ENCODE measurements at regions not wholly inside any gene's neighbourhood (a gene's known extent, or its start where the extent isn't known, plus 50 kb on each side); places are given as distances from the start of the nearest gene placed in this dataset.

DNA sequence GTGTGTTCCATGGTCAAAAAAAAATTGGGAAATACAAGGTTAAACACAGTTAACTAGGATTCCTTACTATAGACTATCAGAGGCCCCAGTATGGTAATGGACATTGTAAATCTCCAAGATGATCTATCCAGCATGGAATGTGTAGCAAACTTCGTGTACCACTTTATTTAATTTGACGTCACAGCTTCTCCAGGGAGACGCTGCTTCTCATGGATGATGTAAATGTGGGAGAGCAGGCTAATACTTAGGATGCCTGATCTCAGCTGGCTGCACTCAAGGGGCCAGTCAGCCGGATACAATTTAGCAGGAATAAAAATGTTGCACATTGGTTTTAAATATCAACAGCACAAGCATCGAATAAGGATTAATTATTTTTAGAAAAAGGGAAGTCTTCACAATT is 111.7 kb upstream of the HPF1 start:
- Histone ChIP-seq H3K36me3 (ENCODE audit: control insufficient read depth, insufficient read depth, low read length) (no peaks in the 10 kb centered on the region), H3K4me1 (ENCODE audit: control insufficient read depth, extremely low read depth, insufficient read depth, low read length) (no peaks in the 10 kb centered on the region), H3K9me3 (ENCODE audit: control insufficient read depth, insufficient read depth, low read depth, low read length) (no peaks in the 10 kb centered on the region), H2AFZ (ENCODE audit: low read length) (no peak overlapping the region), H3K4me2 (ENCODE audit: extremely low read depth, insufficient read depth, low read length) (no peak overlapping the region), H3K27ac (ENCODE audit: insufficient read depth, low read length) (no peak overlapping the region), H3K27me3 (ENCODE audit: control insufficient read depth, insufficient read depth, low read length) (no peaks in the 10 kb centered on the region), H3K79me2 (ENCODE audit: control insufficient read depth, insufficient read depth, low read length) (no peaks in the 10 kb centered on the region), H3K9ac (ENCODE audit: insufficient read depth, low read length) (no peak overlapping the region), H3K4me3 (replicated peaks in 1 of 4; ENCODE audit: control extremely low read depth in 1 of 4, insufficient read depth in 1 of 4, low read depth in 3 of 4, low read length in 4 of 4) (no peak overlapping the region), H4K20me1 (ENCODE audit: control insufficient read depth, extremely low read depth, insufficient read depth, low read length) (no peaks in the 10 kb centered on the region)
- no peak for DNase-seq (ENCODE audit: low read depth in 2 of 2)
- TF ChIP-seq, protein P1, sequence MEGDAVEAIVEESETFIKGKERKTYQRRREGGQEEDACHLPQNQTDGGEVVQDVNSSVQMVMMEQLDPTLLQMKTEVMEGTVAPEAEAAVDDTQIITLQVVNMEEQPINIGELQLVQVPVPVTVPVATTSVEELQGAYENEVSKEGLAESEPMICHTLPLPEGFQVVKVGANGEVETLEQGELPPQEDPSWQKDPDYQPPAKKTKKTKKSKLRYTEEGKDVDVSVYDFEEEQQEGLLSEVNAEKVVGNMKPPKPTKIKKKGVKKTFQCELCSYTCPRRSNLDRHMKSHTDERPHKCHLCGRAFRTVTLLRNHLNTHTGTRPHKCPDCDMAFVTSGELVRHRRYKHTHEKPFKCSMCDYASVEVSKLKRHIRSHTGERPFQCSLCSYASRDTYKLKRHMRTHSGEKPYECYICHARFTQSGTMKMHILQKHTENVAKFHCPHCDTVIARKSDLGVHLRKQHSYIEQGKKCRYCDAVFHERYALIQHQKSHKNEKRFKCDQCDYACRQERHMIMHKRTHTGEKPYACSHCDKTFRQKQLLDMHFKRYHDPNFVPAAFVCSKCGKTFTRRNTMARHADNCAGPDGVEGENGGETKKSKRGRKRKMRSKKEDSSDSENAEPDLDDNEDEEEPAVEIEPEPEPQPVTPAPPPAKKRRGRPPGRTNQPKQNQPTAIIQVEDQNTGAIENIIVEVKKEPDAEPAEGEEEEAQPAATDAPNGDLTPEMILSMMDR (conservative IDR thresholded peaks at IDR 0.05 in 1 of 2, IDR thresholded peaks at IDR 0.05 in 1 of 2; ENCODE audit: low read depth in 1 of 2, low read length in 2 of 2), result no peak
- no peak for TF ChIP-seq EZH2 (IDR thresholded peaks at IDR 0.05; ENCODE audit: low read length, missing control alignments)

DNA sequence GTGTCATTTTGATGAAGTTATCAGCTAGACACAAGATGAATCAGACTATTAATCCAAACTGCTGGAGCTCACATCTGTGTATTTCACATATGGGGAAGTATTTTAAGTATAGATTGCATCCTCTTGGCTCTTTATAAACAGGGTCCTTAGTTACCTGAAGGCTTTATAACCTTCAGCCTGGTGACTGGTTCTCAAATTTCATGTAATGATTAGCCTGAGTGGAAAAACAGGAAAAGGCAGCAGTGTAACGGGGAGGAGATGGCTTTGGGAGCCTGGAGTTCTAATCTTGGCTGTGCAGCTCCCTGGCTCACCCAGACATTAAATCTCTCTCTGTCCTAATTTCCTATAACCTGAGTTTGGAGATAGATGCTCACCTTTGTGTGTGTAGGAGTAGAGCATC is 103.8 kb upstream of the HPF1 start:
- Histone ChIP-seq H3K4me1 (ENCODE audit: control insufficient read depth, extremely low read depth, insufficient read depth, low read length) (no peaks in the 10 kb centered on the region), H3K27me3 (ENCODE audit: control insufficient read depth, insufficient read depth, low read length) (no peaks in the 10 kb centered on the region), H3K79me2 (ENCODE audit: control insufficient read depth, insufficient read depth, low read length) (no peaks in the 10 kb centered on the region), H3K4me2 (ENCODE audit: extremely low read depth, insufficient read depth, low read length) (no peak overlapping the region), H3K36me3 (ENCODE audit: control insufficient read depth, insufficient read depth, low read length) (no peaks in the 10 kb centered on the region), H3K9me3 (ENCODE audit: control insufficient read depth, insufficient read depth, low read depth, low read length) (no peaks in the 10 kb centered on the region), H3K27ac (ENCODE audit: insufficient read depth, low read length) (no peak overlapping the region), H3K4me3 (replicated peaks in 1 of 4; ENCODE audit: control extremely low read depth in 1 of 4, insufficient read depth in 1 of 4, low read depth in 3 of 4, low read length in 4 of 4) (no peak overlapping the region), H3K9ac (ENCODE audit: insufficient read depth, low read length) (no peak overlapping the region), H4K20me1 (ENCODE audit: control insufficient read depth, extremely low read depth, insufficient read depth, low read length) (no peaks in the 10 kb centered on the region), H2AFZ (ENCODE audit: low read length) (no peak overlapping the region)
- TF ChIP-seq, protein P1 (conservative IDR thresholded peaks at IDR 0.05 in 1 of 2, IDR thresholded peaks at IDR 0.05 in 1 of 2; ENCODE audit: low read depth in 1 of 2, low read length in 2 of 2), result no peak
- TF ChIP-seq EZH2 (IDR thresholded peaks at IDR 0.05; ENCODE audit: low read length, missing control alignments), result no peak
- DNase-seq (ENCODE audit: low read depth in 2 of 2), result no peak

DNA sequence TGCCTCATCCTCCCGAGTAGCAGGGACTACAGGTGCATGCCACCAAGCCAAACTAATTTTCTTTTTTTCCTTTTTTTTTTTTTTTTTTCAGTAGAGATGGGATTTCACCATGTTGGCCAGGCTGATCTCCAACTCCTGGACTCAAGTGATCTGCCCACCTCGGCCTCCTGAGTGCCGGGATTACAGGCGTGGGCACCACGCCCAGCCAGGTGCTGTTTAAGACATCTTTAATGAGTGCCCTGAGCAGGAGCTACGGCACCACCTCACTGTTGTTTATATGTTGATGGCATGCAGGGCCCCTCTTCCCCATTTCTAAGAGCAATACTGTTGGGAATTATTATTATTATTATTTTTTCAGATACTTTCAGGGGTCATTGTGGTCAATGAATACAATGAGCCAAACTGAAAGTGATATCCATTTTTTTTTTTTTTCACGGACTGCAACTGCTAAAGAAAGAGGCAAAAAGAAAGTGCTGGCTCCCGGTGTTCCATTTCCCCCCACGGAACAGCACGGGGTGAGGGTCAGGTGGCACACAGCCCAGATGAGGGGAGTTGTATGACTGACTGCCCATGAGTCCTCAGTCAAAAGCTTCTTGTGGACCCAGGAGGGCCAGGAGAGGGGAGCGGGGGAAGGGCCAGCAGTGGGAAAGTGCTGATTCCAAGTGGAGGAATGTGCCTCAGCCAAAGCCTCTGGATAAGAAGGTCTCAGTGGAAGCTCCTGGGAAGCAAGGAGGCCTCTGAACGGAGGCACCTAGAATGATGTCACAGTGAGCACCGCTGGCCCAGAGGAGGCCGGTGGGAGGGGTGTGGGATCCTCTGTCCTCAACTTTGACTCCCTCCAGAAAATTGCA is 101.8 kb upstream of the HPF1 start:
- H2AFZ ChIP-seq (ENCODE audit: low read length), result no peak overlapping the region
- H4K20me1 ChIP-seq (ENCODE audit: control insufficient read depth, extremely low read depth, insufficient read depth, low read length), result no peaks in the 10 kb centered on the region
- H3K4me3 ChIP-seq (replicated peaks in 1 of 4; ENCODE audit: control extremely low read depth in 1 of 4, insufficient read depth in 1 of 4, low read depth in 3 of 4, low read length in 4 of 4), result no peak overlapping the region
- H3K4me2 ChIP-seq (ENCODE audit: extremely low read depth, insufficient read depth, low read length), result no peak overlapping the region
- no peaks in the 10 kb centered on the region for H3K79me2 ChIP-seq (ENCODE audit: control insufficient read depth, insufficient read depth, low read length)
- TF ChIP-seq EZH2 (IDR thresholded peaks at IDR 0.05; ENCODE audit: low read length, missing control alignments), result no peak
- TF ChIP-seq, protein P1 (conservative IDR thresholded peaks at IDR 0.05 in 1 of 2, IDR thresholded peaks at IDR 0.05 in 1 of 2; ENCODE audit: low read depth in 1 of 2, low read length in 2 of 2), result no peak
- H3K4me1 ChIP-seq (ENCODE audit: control insufficient read depth, extremely low read depth, insufficient read depth, low read length), result no peaks in the 10 kb centered on the region
- H3K9me3 ChIP-seq (ENCODE audit: control insufficient read depth, insufficient read depth, low read depth, low read length), result no peaks in the 10 kb centered on the region
- no peak for DNase-seq (ENCODE audit: low read depth in 2 of 2)
- H3K27me3 ChIP-seq (ENCODE audit: control insufficient read depth, insufficient read depth, low read length), result no peaks in the 10 kb centered on the region
- H3K9ac ChIP-seq (ENCODE audit: insufficient read depth, low read length), result no peak overlapping the region
- H3K27ac ChIP-seq (ENCODE audit: insufficient read depth, low read length), result no peak overlapping the region
- H3K36me3 ChIP-seq (ENCODE audit: control insufficient read depth, insufficient read depth, low read length), result no peaks in the 10 kb centered on the region

All from fibroblast of lung (primary cell).